Spleen (tissue), 11 donors: ENCODE measurements at regions not wholly inside any gene's neighbourhood (a gene's known extent, or its start where the extent isn't known, plus 50 kb on each side); places are given as distances from the start of the nearest gene placed in this dataset.

Source experiments
- DNase-seq: peaks from one replicate; pipeline ENCODE4 v3.0.0-alpha.2; 2020
- H3K27ac ChIP-seq, 8 donors: fragments of 200-600 bp; sonication (generic) in 7 of 8; 1 replicate in 4 of 8; 2 replicates in 4 of 8; pipeline versions ENCODE4 v1.5.0 to v1.8.0; 2016 to 2021; ENCODE audit warnings: inconsistent platforms in 4 of 8, mild to moderate bottlenecking in 4 of 8, moderate library complexity in 1 of 8
- H3K27me3 ChIP-seq, 7 donors: fragments of 200-600 bp; sonication (generic) in 6 of 7; replicated peaks in 1 of 7; 1 replicate in 4 of 7; 2 replicates in 3 of 7; pipeline versions ENCODE4 v1.5.0 to v1.8.0; 2016 to 2021; ENCODE audit warnings: inconsistent platforms in 3 of 7, mild to moderate bottlenecking in 1 of 7
- H3K36me3 ChIP-seq, 6 donors: fragments of 200-600 bp; sonication (generic) in 5 of 6; 1 replicate in 4 of 6; 2 replicates in 2 of 6; pipeline versions ENCODE4 v1.5.0 to v1.8.0; 2016 to 2021; ENCODE audit warnings: inconsistent platforms in 2 of 6
- H3K4me1 ChIP-seq, 6 donors: fragments of 200-600 bp; sonication (generic) in 5 of 6; 1 replicate in 3 of 6; 2 replicates in 3 of 6; pipeline versions ENCODE4 v1.5.0 to v1.8.0; 2016 to 2021; ENCODE audit warnings: inconsistent platforms in 3 of 6
- H3K4me3 ChIP-seq, 8 donors: fragments of 200-600 bp; sonication (generic) in 7 of 8; 1 replicate in 4 of 8; 2 replicates in 4 of 8; pipeline versions ENCODE4 v1.5.0 to v1.8.0; 2016 to 2021; ENCODE audit warnings: inconsistent platforms in 4 of 8, mild to moderate bottlenecking in 4 of 8, moderate library complexity in 2 of 8
- H3K9me3 ChIP-seq, 8 donors: fragments of 200-600 bp; sonication (generic) in 7 of 8; 1 replicate in 4 of 8; 2 replicates in 4 of 8; pipeline versions ENCODE4 v1.5.0 to v1.8.0; 2016 to 2021; ENCODE audit warnings: inconsistent platforms in 4 of 8
- POLR2A ChIP-seq, 3 donors: fragments of 450-650 bp; IDR thresholded peaks; one replicate each; pipeline ENCODE4 v1.5.1; 2017; ENCODE audit warnings: antibody characterized with exemption in 3 of 3, mild to moderate bottlenecking in 1 of 3
- POLR2AphosphoS5 ChIP-seq, 3 donors: sonication (generic); formaldehyde crosslinking; IDR thresholded peaks; one replicate each; pipeline ENCODE4 v1.5.1; 2017; ENCODE audit warnings: antibody characterized with exemption in 3 of 3
- WGBS, 5 donors: extraction: QIAGEN DNeasy Blood & Tissue Kit in 3 of 5; methylation state at CpG; one replicate each; pipeline versions ENCODE4 v1.1.5 to v1.1.7; 2013 to 2018; 5-methylcytosine and 5-hydroxymethylcytosine counted together
- intact Hi-C: fragments of 100-400 bp; cut with DNase I; formaldehyde crosslinking; loops from one replicate; pipeline ENCODE4 v1.15.0; 2023; ENCODE audit warnings: low total_unique reads
- TF ChIP-seq, protein P1 (sequence below), 11 experiments: fragments of 200-600 bp in 7 of 11; fragments of 450-650 bp in 4 of 11; sonication (generic) in 4 of 11; IDR thresholded peaks in 8 of 11; conservative IDR thresholded peaks in 3 of 11; 1 replicate in 7 of 11; 2 replicates in 4 of 11; pipeline versions ENCODE4 v1.4.0 to v1.8.0; 2016 to 2021; ENCODE audit warnings: antibody characterized with exemption in 11 of 11, inconsistent platforms in 4 of 11, mild to moderate bottlenecking in 1 of 11
- donor health status: healthy with polysubstance abuse.
- donor health status: DM: no; HTN: no; CAD: no; lungs with moderate emphysema.
- donor health status: DM: no; HTN: no; CAD: no.
- donor health status: Bipolar disorder and iron deficiency.
- donor health status: healthy.
- donor health status: DM: no; HTN: no; CAD: no.
- donor health status: DM: yes; HTN: yes; CAD: no.

DNA sequence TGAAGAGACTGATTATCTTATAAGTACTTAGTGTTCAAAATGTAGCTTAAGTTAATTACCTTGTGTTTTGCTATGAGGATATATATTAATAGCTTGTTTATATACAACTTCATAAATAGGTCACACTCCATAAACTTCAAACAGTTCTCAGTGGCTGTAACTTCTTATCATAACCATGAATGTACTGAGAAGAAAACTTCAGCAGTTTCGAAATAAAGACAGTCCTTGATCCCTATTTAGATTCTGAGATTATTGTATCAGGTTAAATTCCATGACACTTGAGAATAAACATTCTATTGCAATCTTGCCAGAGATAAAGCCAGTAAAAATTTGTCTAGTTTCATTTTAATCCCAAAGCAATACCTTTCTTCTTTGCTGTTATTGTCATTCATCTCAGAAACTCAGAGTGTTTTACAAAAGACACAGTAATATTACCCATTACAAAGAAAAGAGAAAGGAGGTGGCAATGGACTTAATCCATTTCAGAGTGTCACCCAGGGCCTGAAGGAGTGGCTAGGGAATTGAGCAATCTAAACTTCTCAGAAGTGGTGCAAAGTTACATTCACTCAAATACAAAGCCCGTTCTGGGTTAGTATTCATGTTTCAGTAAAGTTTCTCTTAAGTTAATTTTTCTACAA, 403.6 kb downstream of the SEMA3D start:
- H3K4me1 ChIP-seq = no peaks in the 10 kb centered on the region
- TF ChIP-seq POLR2AphosphoS5 (IDR thresholded peaks at IDR 0.05) = no peak
- TF ChIP-seq, protein P1, sequence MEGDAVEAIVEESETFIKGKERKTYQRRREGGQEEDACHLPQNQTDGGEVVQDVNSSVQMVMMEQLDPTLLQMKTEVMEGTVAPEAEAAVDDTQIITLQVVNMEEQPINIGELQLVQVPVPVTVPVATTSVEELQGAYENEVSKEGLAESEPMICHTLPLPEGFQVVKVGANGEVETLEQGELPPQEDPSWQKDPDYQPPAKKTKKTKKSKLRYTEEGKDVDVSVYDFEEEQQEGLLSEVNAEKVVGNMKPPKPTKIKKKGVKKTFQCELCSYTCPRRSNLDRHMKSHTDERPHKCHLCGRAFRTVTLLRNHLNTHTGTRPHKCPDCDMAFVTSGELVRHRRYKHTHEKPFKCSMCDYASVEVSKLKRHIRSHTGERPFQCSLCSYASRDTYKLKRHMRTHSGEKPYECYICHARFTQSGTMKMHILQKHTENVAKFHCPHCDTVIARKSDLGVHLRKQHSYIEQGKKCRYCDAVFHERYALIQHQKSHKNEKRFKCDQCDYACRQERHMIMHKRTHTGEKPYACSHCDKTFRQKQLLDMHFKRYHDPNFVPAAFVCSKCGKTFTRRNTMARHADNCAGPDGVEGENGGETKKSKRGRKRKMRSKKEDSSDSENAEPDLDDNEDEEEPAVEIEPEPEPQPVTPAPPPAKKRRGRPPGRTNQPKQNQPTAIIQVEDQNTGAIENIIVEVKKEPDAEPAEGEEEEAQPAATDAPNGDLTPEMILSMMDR (IDR thresholded peaks at IDR 0.05 in 8 of 11, conservative IDR thresholded peaks at IDR 0.05 in 3 of 11) = no peak
- no peak for TF ChIP-seq POLR2A (IDR thresholded peaks at IDR 0.05)
- H3K4me3 ChIP-seq = no peak overlapping the region
- no peak for DNase-seq
- no peak overlapping the region for H3K27ac ChIP-seq
- no peaks in the 10 kb centered on the region for H3K27me3 ChIP-seq
- H3K9me3 ChIP-seq = peaks cover 0 to 4% (median 0%) of the 10 kb centered on the region in 8 donors
- H3K36me3 ChIP-seq = no peaks in the 10 kb centered on the region
- WGBS, 5 donors = 45 to 70% (median 51%) methylated on average over 2 of the region's 2 CpGs
- intact Hi-C loops = no loop called here

DNA sequence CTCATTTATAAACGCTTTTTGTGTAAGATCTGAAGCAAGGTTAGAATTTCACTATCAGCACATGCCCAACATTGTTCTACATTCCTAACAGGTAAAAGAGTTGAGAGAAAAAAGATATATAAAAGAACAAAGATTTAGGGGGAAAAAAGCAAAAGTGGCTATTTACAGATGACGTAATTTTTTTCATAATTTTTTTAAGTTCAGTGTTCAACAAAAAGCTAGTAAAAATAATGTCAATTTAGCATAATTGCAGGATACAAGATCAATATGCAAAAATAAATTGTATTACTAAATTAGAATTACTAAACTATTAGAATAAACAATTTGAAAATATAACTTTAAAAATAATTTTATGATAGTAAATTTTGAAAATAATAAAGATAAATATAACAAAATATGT, 405.0 kb downstream of the SEMA3D start:
- H3K4me3 ChIP-seq = no peak overlapping the region
- no peak for TF ChIP-seq POLR2A (IDR thresholded peaks at IDR 0.05)
- TF ChIP-seq POLR2AphosphoS5 (IDR thresholded peaks at IDR 0.05) = no peak
- TF ChIP-seq, protein P1 (IDR thresholded peaks at IDR 0.05 in 8 of 11, conservative IDR thresholded peaks at IDR 0.05 in 3 of 11) = no peak
- H3K9me3 ChIP-seq = peaks cover 0 to 15% (median 0%) of the 10 kb centered on the region in 8 donors
- no peaks in the 10 kb centered on the region for H3K36me3 ChIP-seq
- intact Hi-C loops = no loop called here
- H3K4me1 ChIP-seq = no peaks in the 10 kb centered on the region
- H3K27me3 ChIP-seq = no peaks in the 10 kb centered on the region
- no peak overlapping the region for H3K27ac ChIP-seq
- 85 to 94% (median 91%) methylated on average over 2 of the region's 2 CpGs for WGBS, 5 donors
- DNase-seq = no peak

DNA sequence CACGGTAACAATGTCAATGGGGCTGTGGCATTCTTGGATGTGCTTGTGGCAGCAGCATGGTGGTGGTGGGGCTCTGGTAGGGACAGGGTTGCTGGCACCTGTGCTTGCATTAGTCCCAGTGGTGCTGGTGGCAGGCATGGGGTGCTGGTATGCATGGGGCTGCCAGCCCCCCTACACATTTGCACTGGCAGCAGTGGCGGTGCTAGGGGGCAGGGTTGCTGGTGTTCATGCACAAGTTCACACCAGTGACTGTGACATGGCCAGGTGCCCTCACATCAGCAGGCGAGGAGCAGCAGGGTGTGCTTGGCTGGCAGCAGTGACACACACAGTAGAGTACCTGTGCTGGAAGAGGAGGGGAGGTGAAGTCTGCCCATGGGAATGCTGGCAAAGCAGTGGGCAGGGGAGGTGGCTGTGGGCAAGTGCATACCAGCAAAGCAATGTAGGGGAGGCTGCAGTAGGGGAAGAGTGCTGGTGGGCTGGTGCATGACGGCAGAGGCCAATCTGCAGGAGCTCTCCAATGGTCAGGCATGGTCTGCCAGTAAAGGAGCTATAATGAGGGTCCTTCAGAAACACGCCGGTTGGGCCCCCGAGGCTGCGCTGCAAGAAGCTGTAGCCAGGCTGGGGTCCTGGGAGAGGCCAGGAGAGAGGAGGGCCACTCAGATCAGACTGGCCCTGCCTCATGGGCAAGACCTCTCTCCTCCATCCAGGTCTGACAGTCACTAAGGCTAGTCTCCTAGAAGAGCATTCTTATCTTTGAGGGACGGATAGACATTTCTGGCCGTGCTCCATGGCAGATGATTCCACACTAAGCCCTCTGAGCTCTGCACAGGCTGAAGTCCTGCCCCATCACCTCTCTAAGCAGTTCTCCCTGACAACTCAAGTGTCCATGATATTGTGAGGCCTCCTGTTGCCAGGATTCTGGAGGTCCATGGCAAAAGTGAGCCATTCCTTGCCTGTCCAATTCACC, 406.4 kb downstream of the SEMA3D start:
- intact Hi-C loops = no loop called here
- H3K36me3 ChIP-seq = no peaks in the 10 kb centered on the region
- H3K27me3 ChIP-seq = no peaks in the 10 kb centered on the region

More for the DNA sequence above, 406.4 kb downstream of the SEMA3D start:
- TF ChIP-seq, protein P1 (IDR thresholded peaks at IDR 0.05 in 8 of 11, conservative IDR thresholded peaks at IDR 0.05 in 3 of 11) = no peak
- no peak for TF ChIP-seq POLR2A (IDR thresholded peaks at IDR 0.05)
- TF ChIP-seq POLR2AphosphoS5 (IDR thresholded peaks at IDR 0.05) = no peak
- no peak overlapping the region for H3K4me3 ChIP-seq
- H3K27ac ChIP-seq = no peak overlapping the region
- H3K4me1 ChIP-seq = no peaks in the 10 kb centered on the region
- DNase-seq = peak; percentile 70
- peaks cover 0 to 17% (median 0%) of the 10 kb centered on the region in 8 donors for H3K9me3 ChIP-seq
- 88 to 94% (median 89%) methylated on average over 8 to 10 of the region's 10 CpGs for WGBS, 5 donors
